ENCODE measurements at regions not wholly inside any gene's neighbourhood (a gene's known extent, or its start where the extent isn't known, plus 50 kb on each side); places are given as distances from the start of the nearest gene placed in this dataset.
A peak's percentile ranks its signal among the peaks of the same experiment; 100 is the strongest.
"Not testable (repeated sequence)": the region's sequence is repeated elsewhere in the genome, so short reads cannot be mapped to it uniquely, and the experiment has no call there.

- intact Hi-C loops (cut with DNase I; ENCODE audit: low total_unique reads): no loop called here
Measured at GRCh38 chr6:25157842-25158241, 121.3 kb upstream of the CARMIL1 start.

DNA sequence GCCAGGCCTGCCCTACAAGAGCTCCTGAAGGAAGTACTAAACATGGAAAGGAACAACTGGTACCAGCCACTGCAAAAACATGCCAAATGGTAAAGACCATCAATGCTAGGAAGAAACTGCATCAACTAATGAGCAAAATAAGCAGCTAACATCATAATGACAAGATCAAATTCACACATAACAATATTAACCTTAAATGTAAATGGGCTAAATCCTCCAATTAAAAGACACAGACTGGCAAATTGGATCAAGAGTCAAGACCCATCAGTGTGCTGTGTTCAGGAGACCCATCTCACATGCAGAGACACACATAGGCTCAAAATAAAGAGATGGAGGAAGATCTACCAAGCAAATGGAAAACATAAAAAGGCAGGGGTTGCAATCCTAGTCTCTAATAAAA, 119.0 kb upstream of the CARMIL1 start:
- H3K9me3 ChIP-seq: peaks cover 14 to 21% of the 10 kb centered on the region in 2 donors
- H3K27me3 ChIP-seq; H3K4me3 ChIP-seq; H3K4me1 ChIP-seq; DNase-seq (ENCODE audit: low spot score in 2 of 2); H3K27ac ChIP-seq; H3K36me3 ChIP-seq; intact Hi-C loops (cut with DNase I; ENCODE audit: low total_unique reads): not testable (repeated sequence)

More at GRCh38 chr6:25157842-25158241, 121.3 kb upstream of the CARMIL1 start:
- Histone ChIP-seq H3K27me3 (no peaks in the 10 kb centered on the region), H3K9me3 (peaks cover 14 to 21% of the 10 kb centered on the region in 2 donors), H3K27ac (no peak overlapping the region), H3K4me1 (no peaks in the 10 kb centered on the region), H3K36me3 (no peaks in the 10 kb centered on the region), H3K4me3 (no peak overlapping the region)
- TF ChIP-seq CTCF (IDR thresholded peaks at IDR 0.05) (no peak), POLR2A (IDR thresholded peaks at IDR 0.05) (no peak), POLR2AphosphoS5 (IDR thresholded peaks at IDR 0.05) (no peak)
- no peak for DNase-seq (ENCODE audit: low spot score in 2 of 2)

GRCh38 chr6:25165177-25165576, 114.0 kb upstream of the CARMIL1 start:
- H3K9me3 ChIP-seq: no peaks in the 10 kb centered on the region
- no peaks in the 10 kb centered on the region for H3K36me3 ChIP-seq
- H3K27ac ChIP-seq: peak overlapping the region in 1 of 2 donors; percentile 12
- H3K4me3 ChIP-seq: no peak overlapping the region
- H3K27me3 ChIP-seq: no peaks in the 10 kb centered on the region
- intact Hi-C loops (cut with DNase I; ENCODE audit: low total_unique reads): no loop called here
- TF ChIP-seq POLR2A (IDR thresholded peaks at IDR 0.05): no peak
- TF ChIP-seq POLR2AphosphoS5 (IDR thresholded peaks at IDR 0.05): no peak
- TF ChIP-seq CTCF (IDR thresholded peaks at IDR 0.05): no peak
- DNase-seq (ENCODE audit: low spot score in 2 of 2): no peak
- no peaks in the 10 kb centered on the region for H3K4me1 ChIP-seq

DNA sequence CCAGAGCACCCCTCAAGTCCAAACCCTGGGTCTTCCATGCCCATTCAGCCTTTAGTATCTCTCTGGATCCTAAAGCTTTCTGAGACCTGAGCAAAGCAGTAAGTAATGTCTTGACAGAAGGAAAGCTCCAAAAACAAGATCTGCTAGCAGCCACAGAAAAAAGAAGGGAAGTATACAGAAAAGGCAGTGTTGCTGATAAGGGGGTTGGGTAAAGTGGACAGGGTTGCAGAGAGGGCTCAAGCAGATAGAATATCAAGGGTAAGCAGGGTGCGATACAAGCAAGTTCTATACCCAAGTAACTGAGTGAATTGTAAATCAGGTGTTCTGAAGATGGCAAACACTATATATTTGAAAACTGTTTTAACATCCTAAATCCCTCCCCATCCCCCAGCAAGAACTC, 113.4 kb upstream of the CARMIL1 start:
- intact Hi-C loops (cut with DNase I; ENCODE audit: low total_unique reads): no loop called here
- no peaks in the 10 kb centered on the region for H3K4me1 ChIP-seq
- H3K4me3 ChIP-seq: no peak overlapping the region
- H3K9me3 ChIP-seq: no peaks in the 10 kb centered on the region
- TF ChIP-seq CTCF (IDR thresholded peaks at IDR 0.05): no peak
- TF ChIP-seq POLR2A (IDR thresholded peaks at IDR 0.05): no peak
- no peak for TF ChIP-seq POLR2AphosphoS5 (IDR thresholded peaks at IDR 0.05)
- no peaks in the 10 kb centered on the region for H3K36me3 ChIP-seq
- no peak for DNase-seq (ENCODE audit: low spot score in 2 of 2)
- H3K27ac ChIP-seq: peak overlapping the region; percentile 12 to 13
- H3K27me3 ChIP-seq: no peaks in the 10 kb centered on the region

DNA sequence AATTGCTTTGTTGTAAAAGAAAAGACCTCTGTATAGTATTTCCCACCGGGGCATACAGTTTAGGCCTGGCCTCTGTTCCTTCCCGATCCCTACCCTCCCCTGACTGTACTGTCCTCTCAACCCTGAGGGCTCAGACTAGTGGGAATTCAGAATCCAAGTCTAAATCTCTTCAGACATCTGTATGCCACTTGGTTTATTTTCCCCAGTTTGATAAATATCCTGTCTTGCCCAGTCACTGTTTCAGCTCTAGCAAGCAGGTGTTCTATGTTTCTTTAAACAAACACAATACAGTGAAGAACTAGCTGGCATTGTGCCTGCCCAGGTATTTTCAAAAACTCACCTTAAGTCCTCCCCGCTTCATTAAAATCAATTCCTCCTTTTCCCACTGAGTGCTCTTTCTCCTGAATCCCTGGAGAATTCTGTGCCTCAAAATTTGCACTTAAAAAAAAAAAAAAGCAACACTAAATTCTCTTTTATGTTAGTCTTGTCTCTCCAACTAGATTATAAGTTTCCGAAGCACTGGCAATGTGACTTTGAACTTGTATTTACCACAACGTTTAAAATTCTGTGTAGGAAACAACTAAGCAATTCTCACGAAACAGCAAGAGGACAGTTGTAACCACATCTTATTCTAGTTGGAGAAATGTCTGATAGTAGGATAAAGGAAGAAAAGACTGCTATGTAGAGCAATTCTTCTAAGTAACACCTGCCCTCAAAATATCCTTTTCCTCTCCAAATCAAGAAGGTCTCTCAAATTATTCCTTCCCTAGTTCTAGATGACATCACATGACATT, 112.0 kb upstream of the CARMIL1 start:
- TF ChIP-seq CTCF (IDR thresholded peaks at IDR 0.05) (no peak), POLR2A (IDR thresholded peaks at IDR 0.05) (no peak), POLR2AphosphoS5 (IDR thresholded peaks at IDR 0.05) (no peak)
- Histone ChIP-seq H3K27me3 (no peaks in the 10 kb centered on the region), H3K4me3 (no peak overlapping the region), H3K4me1 (no peaks in the 10 kb centered on the region), H3K9me3 (no peaks in the 10 kb centered on the region), H3K27ac (peak overlapping the region; percentile 6 to 58), H3K36me3 (no peaks in the 10 kb centered on the region)
- DNase-seq (ENCODE audit: low spot score in 2 of 2): no peak
- intact Hi-C loops (cut with DNase I; ENCODE audit: low total_unique reads): no loop called here
